ENCODE measurements at regions not wholly inside any gene's neighbourhood (a gene's known extent, or its start where the extent isn't known, plus 50 kb on each side); places are given as distances from the start of the nearest gene placed in this dataset.

DNA sequence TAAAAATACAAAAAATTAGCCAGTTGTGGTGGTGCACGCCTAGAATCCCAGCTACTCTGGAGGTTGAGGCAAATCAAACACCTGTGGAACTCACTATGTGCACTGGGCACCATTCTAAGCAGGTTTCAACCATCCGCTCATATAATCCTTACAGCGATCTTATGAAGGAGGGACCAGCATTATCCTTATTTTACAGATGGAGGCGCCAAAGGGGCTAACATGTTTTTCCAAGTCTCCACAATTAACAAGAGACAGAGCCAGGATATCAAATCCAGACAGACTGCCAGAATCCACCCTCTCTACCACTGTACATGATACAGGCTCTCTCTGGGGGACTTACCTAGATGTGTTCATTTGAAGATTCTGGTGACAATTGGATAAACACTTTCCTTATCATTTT, 479.0 kb downstream of the XYLT1 start:
- no peak for TF ChIP-seq CTCF (IDR thresholded peaks at IDR 0.05; ENCODE audit: insufficient read depth, low read depth, low read length)
- TF ChIP-seq EZH2 (IDR thresholded peaks at IDR 0.05; ENCODE audit: insufficient read depth, low read length) = no peak

Measured in astrocyte (in vitro differentiated cells and primary cell).